ENCODE measurements at regions not wholly inside any gene's neighbourhood (a gene's known extent, or its start where the extent isn't known, plus 50 kb on each side); places are given as distances from the start of the nearest gene placed in this dataset.

- no peaks in the 10 kb centered on the region for H3K27me3 ChIP-seq (ENCODE audit: control insufficient read depth in 3 of 3, insufficient read depth in 3 of 3, low read depth in 1 of 3, low read length in 3 of 3)
- H2BK5ac ChIP-seq (ENCODE audit: low read length), result no peak overlapping the region
- no peak overlapping the region for H3K9ac ChIP-seq (ENCODE audit: low read depth, low read length, poor library complexity)
- H3K9me3 ChIP-seq (replicated peaks in 1 of 2; ENCODE audit: control insufficient read depth in 2 of 2, insufficient read depth in 1 of 2, low read depth in 1 of 2, low read length in 2 of 2), result no peaks in the 10 kb centered on the region
- H3K27ac ChIP-seq (replicated peaks; ENCODE audit: low read length), result no peak overlapping the region
- H2BK12ac ChIP-seq (ENCODE audit: low read length), result no peak overlapping the region
- H4K91ac ChIP-seq (ENCODE audit: low read depth, low read length, poor library complexity), result no peak overlapping the region
- H3K14ac ChIP-seq (ENCODE audit: low read length), result no peak overlapping the region
- no peak overlapping the region for H4K8ac ChIP-seq (ENCODE audit: low read depth, low read length)
- no peak for DNase-seq (ENCODE audit: low spot score)
- H3K36me3 ChIP-seq (replicated peaks in 1 of 2; ENCODE audit: control insufficient read depth in 2 of 2, insufficient read depth in 2 of 2, low read length in 2 of 2), result no peaks in the 10 kb centered on the region
- no peak overlapping the region for H2BK120ac ChIP-seq (ENCODE audit: low read depth, low read length)
- no peak overlapping the region for H3K4ac ChIP-seq (ENCODE audit: low read length)
- no peak overlapping the region for H2AFZ ChIP-seq (ENCODE audit: low read length)
- no peak overlapping the region for H3K23ac ChIP-seq (ENCODE audit: low read depth, low read length, poor library complexity)
- no CpG with 5 or more reads among the region's 4 CpGs for WGBS, 2 donors (ENCODE audit: extremely low coverage in 2 of 2, insufficient read length in 2 of 2, insufficient replicate concordance in 1 of 2)
- no peak overlapping the region for H2AK5ac ChIP-seq (ENCODE audit: low read depth, low read length)
- no peak overlapping the region for H3K4me2 ChIP-seq (ENCODE audit: insufficient read depth, low read length, poor library complexity, severe bottlenecking)
- no peak overlapping the region for H3K18ac ChIP-seq (ENCODE audit: low read length)
- no peaks in the 10 kb centered on the region for H3K79me1 ChIP-seq (ENCODE audit: low read depth, low read length)
- H3K4me3 ChIP-seq (ENCODE audit: low read length in 2 of 2), result no peak overlapping the region
- no peaks in the 10 kb centered on the region for H3K4me1 ChIP-seq (ENCODE audit: control insufficient read depth in 2 of 2, insufficient read depth in 1 of 2, low read depth in 1 of 2, low read length in 2 of 2)
- H2BK15ac ChIP-seq (ENCODE audit: low read length), result no peak overlapping the region
Measured at GRCh38 chr16:9337308-9338032, 246.0 kb downstream of the HAPSTR1 start.

- H3K79me1 ChIP-seq (ENCODE audit: low read depth, low read length), result no peaks in the 10 kb centered on the region
- H3K27ac ChIP-seq (replicated peaks; ENCODE audit: low read length), result no peak overlapping the region
- no peaks in the 10 kb centered on the region for H3K27me3 ChIP-seq (ENCODE audit: control insufficient read depth in 3 of 3, insufficient read depth in 3 of 3, low read depth in 1 of 3, low read length in 3 of 3)
- no peak overlapping the region for H3K9ac ChIP-seq (ENCODE audit: low read depth, low read length, poor library complexity)
- no peak overlapping the region for H3K4me2 ChIP-seq (ENCODE audit: insufficient read depth, low read length, poor library complexity, severe bottlenecking)
- H2BK5ac ChIP-seq (ENCODE audit: low read length), result no peak overlapping the region
- no peak overlapping the region for H3K18ac ChIP-seq (ENCODE audit: low read length)
- no peaks in the 10 kb centered on the region for H3K9me3 ChIP-seq (replicated peaks in 1 of 2; ENCODE audit: control insufficient read depth in 2 of 2, insufficient read depth in 1 of 2, low read depth in 1 of 2, low read length in 2 of 2)
- H3K4ac ChIP-seq (ENCODE audit: low read length), result no peak overlapping the region
- no peak overlapping the region for H2AK5ac ChIP-seq (ENCODE audit: low read depth, low read length)
- H4K91ac ChIP-seq (ENCODE audit: low read depth, low read length, poor library complexity), result no peak overlapping the region
- no peaks in the 10 kb centered on the region for H3K36me3 ChIP-seq (replicated peaks in 1 of 2; ENCODE audit: control insufficient read depth in 2 of 2, insufficient read depth in 2 of 2, low read length in 2 of 2)
- WGBS, 2 donors (ENCODE audit: extremely low coverage in 2 of 2, insufficient read length in 2 of 2, insufficient replicate concordance in 1 of 2), result no CpG with 5 or more reads among the region's 2 CpGs
- peaks cover 0 to 2% of the 10 kb centered on the region in 2 donors for H3K4me1 ChIP-seq (ENCODE audit: control insufficient read depth in 2 of 2, insufficient read depth in 1 of 2, low read depth in 1 of 2, low read length in 2 of 2)
- no peak overlapping the region for H2BK12ac ChIP-seq (ENCODE audit: low read length)
- H2BK15ac ChIP-seq (ENCODE audit: low read length), result no peak overlapping the region
- H3K14ac ChIP-seq (ENCODE audit: low read length), result no peak overlapping the region
- no peak overlapping the region for H2BK120ac ChIP-seq (ENCODE audit: low read depth, low read length)
- H3K4me3 ChIP-seq (ENCODE audit: low read length in 2 of 2), result no peak overlapping the region
- H3K23ac ChIP-seq (ENCODE audit: low read depth, low read length, poor library complexity), result no peak overlapping the region
- H2AFZ ChIP-seq (ENCODE audit: low read length), result no peak overlapping the region
- H4K8ac ChIP-seq (ENCODE audit: low read depth, low read length), result no peak overlapping the region
- no peak for DNase-seq (ENCODE audit: low spot score)
Measured at GRCh38 chr16:9338068-9338467, 246.6 kb downstream of the HAPSTR1 start.

- no peak overlapping the region for H3K4ac ChIP-seq (ENCODE audit: low read length)
- H3K36me3 ChIP-seq (replicated peaks in 1 of 2; ENCODE audit: control insufficient read depth in 2 of 2, insufficient read depth in 2 of 2, low read length in 2 of 2), result no peaks in the 10 kb centered on the region
- H2BK5ac ChIP-seq (ENCODE audit: low read length), result no peak overlapping the region
- H3K4me2 ChIP-seq (ENCODE audit: insufficient read depth, low read length, poor library complexity, severe bottlenecking), result no peak overlapping the region
- no peak for DNase-seq (ENCODE audit: low spot score)
- no peak overlapping the region for H4K8ac ChIP-seq (ENCODE audit: low read depth, low read length)
- H3K27me3 ChIP-seq (ENCODE audit: control insufficient read depth in 3 of 3, insufficient read depth in 3 of 3, low read depth in 1 of 3, low read length in 3 of 3), result no peaks in the 10 kb centered on the region
- no peak overlapping the region for H2AK5ac ChIP-seq (ENCODE audit: low read depth, low read length)
- no peak overlapping the region for H4K91ac ChIP-seq (ENCODE audit: low read depth, low read length, poor library complexity)
- H3K79me1 ChIP-seq (ENCODE audit: low read depth, low read length), result no peaks in the 10 kb centered on the region
- no peak overlapping the region for H3K18ac ChIP-seq (ENCODE audit: low read length)
- H3K23ac ChIP-seq (ENCODE audit: low read depth, low read length, poor library complexity), result no peak overlapping the region
- peaks cover 0 to 3% of the 10 kb centered on the region in 2 donors for H3K4me1 ChIP-seq (ENCODE audit: control insufficient read depth in 2 of 2, insufficient read depth in 1 of 2, low read depth in 1 of 2, low read length in 2 of 2)
- H3K9me3 ChIP-seq (replicated peaks in 1 of 2; ENCODE audit: control insufficient read depth in 2 of 2, insufficient read depth in 1 of 2, low read depth in 1 of 2, low read length in 2 of 2), result no peaks in the 10 kb centered on the region
- no CpG with 5 or more reads among the region's 4 CpGs for WGBS, 2 donors (ENCODE audit: extremely low coverage in 2 of 2, insufficient read length in 2 of 2, insufficient replicate concordance in 1 of 2)
- H2BK12ac ChIP-seq (ENCODE audit: low read length), result no peak overlapping the region
- H2BK120ac ChIP-seq (ENCODE audit: low read depth, low read length), result no peak overlapping the region
- no peak overlapping the region for H2AFZ ChIP-seq (ENCODE audit: low read length)
- H3K14ac ChIP-seq (ENCODE audit: low read length), result no peak overlapping the region
- no peak overlapping the region for H3K4me3 ChIP-seq (ENCODE audit: low read length in 2 of 2)
- H3K27ac ChIP-seq (replicated peaks; ENCODE audit: low read length), result no peak overlapping the region
- H3K9ac ChIP-seq (ENCODE audit: low read depth, low read length, poor library complexity), result no peak overlapping the region
- no peak overlapping the region for H2BK15ac ChIP-seq (ENCODE audit: low read length)
Measured at GRCh38 chr16:9338510-9338909, 247.1 kb downstream of the HAPSTR1 start.

- Histone ChIP-seq H4K91ac (ENCODE audit: low read depth, low read length, poor library complexity) (no peak overlapping the region), H3K23ac (ENCODE audit: low read depth, low read length, poor library complexity) (no peak overlapping the region), H3K79me1 (ENCODE audit: low read depth, low read length) (no peaks in the 10 kb centered on the region), H2AK5ac (ENCODE audit: low read depth, low read length) (no peak overlapping the region), H2BK5ac (ENCODE audit: low read length) (no peak overlapping the region), H3K9me3 (replicated peaks in 1 of 2; ENCODE audit: control insufficient read depth in 2 of 2, insufficient read depth in 1 of 2, low read depth in 1 of 2, low read length in 2 of 2) (no peaks in the 10 kb centered on the region), H3K14ac (ENCODE audit: low read length) (no peak overlapping the region), H2BK120ac (ENCODE audit: low read depth, low read length) (no peak overlapping the region), H3K4me2 (ENCODE audit: insufficient read depth, low read length, poor library complexity, severe bottlenecking) (no peak overlapping the region), H3K27ac (replicated peaks; ENCODE audit: low read length) (no peak overlapping the region), H3K4me1 (ENCODE audit: control insufficient read depth in 2 of 2, insufficient read depth in 1 of 2, low read depth in 1 of 2, low read length in 2 of 2) (peaks cover 0 to 3% of the 10 kb centered on the region in 2 donors), H3K9ac (ENCODE audit: low read depth, low read length, poor library complexity) (no peak overlapping the region), H2BK15ac (ENCODE audit: low read length) (no peak overlapping the region), H2AFZ (ENCODE audit: low read length) (no peak overlapping the region), H3K36me3 (replicated peaks in 1 of 2; ENCODE audit: control insufficient read depth in 2 of 2, insufficient read depth in 2 of 2, low read length in 2 of 2) (no peaks in the 10 kb centered on the region), H3K27me3 (ENCODE audit: control insufficient read depth in 3 of 3, insufficient read depth in 3 of 3, low read depth in 1 of 3, low read length in 3 of 3) (no peaks in the 10 kb centered on the region), H2BK12ac (ENCODE audit: low read length) (no peak overlapping the region), H3K4ac (ENCODE audit: low read length) (no peak overlapping the region), H4K8ac (ENCODE audit: low read depth, low read length) (no peak overlapping the region), H3K18ac (ENCODE audit: low read length) (no peak overlapping the region), H3K4me3 (ENCODE audit: low read length in 2 of 2) (no peak overlapping the region)
- WGBS, 2 donors (ENCODE audit: extremely low coverage in 2 of 2, insufficient read length in 2 of 2, insufficient replicate concordance in 1 of 2), result no CpG with 5 or more reads among the region's 15 CpGs
- no peak for DNase-seq (ENCODE audit: low spot score)
Measured at GRCh38 chr16:9340526-9341256, 249.2 kb downstream of the HAPSTR1 start.

Data from neuronal stem cell (in vitro differentiated cells).